IPS DF 6.9 (cell line): ENCODE measurements at regions not wholly inside any gene's neighbourhood (a gene's known extent, or its start where the extent isn't known, plus 50 kb on each side); places are given as distances from the start of the nearest gene placed in this dataset.

ENCODE experiments used
- DNase-seq: peaks from one replicate; pipeline ENCODE4 v3.0.0-alpha.2; 2013; ENCODE audit warnings: low read depth, low spot score
- H3K27ac ChIP-seq: one replicate; pipeline ENCODE4 v1.5.1; 2013; ENCODE audit warnings: low read length, control low read depth
- H3K27me3 ChIP-seq: 2 replicates; pipeline ENCODE4 v1.6.1; 2013; ENCODE audit warnings: mild to moderate bottlenecking, low read length; ENCODE audit not compliant: control insufficient read depth, insufficient read depth
- H3K36me3 ChIP-seq: 2 replicates; pipeline ENCODE4 v1.6.1; 2013; ENCODE audit warnings: low read length; ENCODE audit not compliant: control insufficient read depth, insufficient read depth
- H3K4me1 ChIP-seq: 2 replicates; pipeline ENCODE4 v1.6.1; 2013; ENCODE audit warnings: low read length; ENCODE audit not compliant: control insufficient read depth, insufficient read depth
- H3K4me3 ChIP-seq: 2 replicates; pipeline ENCODE4 v1.5.1; 2013; ENCODE audit warnings: mild to moderate bottlenecking, low read length
- H3K9me3 ChIP-seq: 2 replicates; pipeline ENCODE4 v1.6.1; 2013; ENCODE audit warnings: low read length, inconsistent platforms; ENCODE audit not compliant: control insufficient read depth, insufficient read depth
- WGBS: extraction: QIAGEN DNeasy Blood & Tissue Kit; methylation state at CpG from one replicate; pipeline ENCODE4 v1.1.7; 2013; ENCODE audit warnings: mixed read lengths, missing lambda C conversion rate; ENCODE audit not compliant: insufficient read length, insufficient coverage; 5-methylcytosine and 5-hydroxymethylcytosine counted together

DNA sequence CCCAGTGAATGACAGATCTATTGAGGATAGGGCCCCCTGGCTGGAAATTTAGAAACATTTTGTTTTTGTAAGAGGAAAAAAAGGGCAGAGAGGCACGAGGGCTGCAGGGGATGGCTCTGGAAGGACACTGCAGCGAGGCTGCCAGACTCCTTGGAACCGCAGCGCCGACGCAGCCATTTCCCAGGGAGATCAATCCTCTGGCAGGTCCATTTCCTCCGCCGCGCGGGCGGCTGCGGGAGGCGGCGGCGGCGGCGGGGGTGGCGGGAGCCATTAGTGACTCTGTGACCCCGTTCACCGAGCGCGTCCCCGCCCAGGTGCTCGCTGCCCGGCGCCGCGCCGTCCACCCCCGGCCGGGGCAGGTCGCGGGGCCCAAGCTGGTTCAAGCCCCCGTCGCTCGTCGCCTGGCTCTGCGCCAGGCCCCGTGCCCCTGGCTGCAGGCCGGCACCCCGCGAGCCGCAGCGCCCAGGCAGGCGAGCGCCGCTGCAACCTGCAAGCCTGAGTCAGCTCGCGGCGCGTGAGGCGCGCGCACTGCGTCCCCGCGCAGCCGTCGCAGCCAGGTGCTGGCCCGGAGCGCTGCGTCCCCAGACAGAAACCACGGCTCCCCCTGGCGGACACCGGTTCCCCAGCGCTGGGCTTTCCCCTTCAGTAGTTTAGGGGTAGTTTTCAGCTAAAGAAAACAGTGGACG is 192.6 kb downstream of the KATNAL1 start:
- Histone ChIP-seq H3K4me1 (peaks cover 3% of the 10 kb centered on the region), H3K9me3 (no peaks in the 10 kb centered on the region), H3K4me3 (peak overlapping the region; percentile 74; the same call in 1 of the 2 replicates), H3K27ac (no peak overlapping the region), H3K27me3 (no peaks in the 10 kb centered on the region; the same call in 1 of the 2 replicates), H3K36me3 (no peaks in the 10 kb centered on the region)
- peak; percentile 87 for DNase-seq
- no CpG with 5 or more reads among the region's 67 CpGs for WGBS

DNA sequence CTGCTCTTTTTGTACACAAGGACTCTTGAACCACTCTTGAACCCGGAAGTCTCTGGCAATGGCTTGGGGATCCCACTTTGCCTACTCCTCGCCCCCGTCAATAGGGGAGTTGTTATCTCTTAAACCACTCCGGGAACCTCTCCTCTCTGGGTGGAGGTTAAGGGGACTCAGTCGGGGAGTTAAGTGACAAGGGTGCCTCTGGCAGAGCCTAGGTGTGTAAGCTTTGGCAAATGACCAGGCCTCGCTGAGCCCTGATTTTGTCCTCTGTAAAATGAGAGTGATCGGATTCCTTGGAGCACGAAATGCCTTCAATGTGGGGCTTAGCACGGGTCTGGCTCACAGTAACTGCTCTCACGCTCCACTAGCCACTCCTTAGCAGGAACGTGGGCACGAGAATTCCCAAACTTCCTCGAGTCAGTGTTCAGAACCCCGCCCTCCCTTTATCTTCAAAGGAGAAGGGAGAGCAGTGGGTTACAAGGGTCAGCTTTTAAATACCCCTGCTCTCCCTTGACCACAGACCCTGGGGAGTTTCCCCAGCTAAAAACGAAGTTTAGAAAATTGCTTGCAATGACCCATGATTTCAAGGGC is 193.3 kb downstream of the KATNAL1 start:
- H3K27me3 ChIP-seq = no peaks in the 10 kb centered on the region; the same call in 1 of the 2 replicates
- H3K36me3 ChIP-seq = no peaks in the 10 kb centered on the region
- no peaks in the 10 kb centered on the region for H3K9me3 ChIP-seq
- no CpG with 5 or more reads among the region's 15 CpGs for WGBS
- no peak overlapping the region for H3K27ac ChIP-seq
- no peak for DNase-seq
- no peak overlapping the region; the same call in 1 of the 2 replicates for H3K4me3 ChIP-seq
- peaks cover 3% of the 10 kb centered on the region for H3K4me1 ChIP-seq

DNA sequence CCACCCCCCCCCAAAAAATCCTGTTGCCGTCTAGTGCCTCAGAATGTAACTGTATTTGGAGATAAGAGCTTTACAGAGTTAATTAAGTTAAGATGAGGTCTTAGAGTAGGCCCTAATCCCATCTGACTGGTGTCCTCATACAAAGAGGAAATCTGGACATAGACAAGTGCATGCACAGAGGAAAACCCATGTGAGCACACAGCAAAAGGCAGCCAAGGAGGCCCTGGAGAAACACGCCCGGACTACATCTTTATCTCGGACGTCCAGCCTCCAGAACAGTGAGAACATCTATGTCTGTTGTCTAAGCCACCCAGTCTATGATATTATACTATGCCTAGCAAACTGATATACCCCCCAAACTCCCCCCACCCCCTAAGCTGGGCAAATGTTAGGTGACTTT is 193.8 kb downstream of the KATNAL1 start:
- Histone ChIP-seq H3K4me1 (peaks cover 3% of the 10 kb centered on the region), H3K27ac (no peak overlapping the region), H3K9me3 (no peaks in the 10 kb centered on the region), H3K36me3 (no peaks in the 10 kb centered on the region), H3K4me3 (no peak overlapping the region), H3K27me3 (no peaks in the 10 kb centered on the region; the same call in 1 of the 2 replicates)
- WGBS = no CpG with 5 or more reads among the region's 5 CpGs
- DNase-seq = no peak

DNA sequence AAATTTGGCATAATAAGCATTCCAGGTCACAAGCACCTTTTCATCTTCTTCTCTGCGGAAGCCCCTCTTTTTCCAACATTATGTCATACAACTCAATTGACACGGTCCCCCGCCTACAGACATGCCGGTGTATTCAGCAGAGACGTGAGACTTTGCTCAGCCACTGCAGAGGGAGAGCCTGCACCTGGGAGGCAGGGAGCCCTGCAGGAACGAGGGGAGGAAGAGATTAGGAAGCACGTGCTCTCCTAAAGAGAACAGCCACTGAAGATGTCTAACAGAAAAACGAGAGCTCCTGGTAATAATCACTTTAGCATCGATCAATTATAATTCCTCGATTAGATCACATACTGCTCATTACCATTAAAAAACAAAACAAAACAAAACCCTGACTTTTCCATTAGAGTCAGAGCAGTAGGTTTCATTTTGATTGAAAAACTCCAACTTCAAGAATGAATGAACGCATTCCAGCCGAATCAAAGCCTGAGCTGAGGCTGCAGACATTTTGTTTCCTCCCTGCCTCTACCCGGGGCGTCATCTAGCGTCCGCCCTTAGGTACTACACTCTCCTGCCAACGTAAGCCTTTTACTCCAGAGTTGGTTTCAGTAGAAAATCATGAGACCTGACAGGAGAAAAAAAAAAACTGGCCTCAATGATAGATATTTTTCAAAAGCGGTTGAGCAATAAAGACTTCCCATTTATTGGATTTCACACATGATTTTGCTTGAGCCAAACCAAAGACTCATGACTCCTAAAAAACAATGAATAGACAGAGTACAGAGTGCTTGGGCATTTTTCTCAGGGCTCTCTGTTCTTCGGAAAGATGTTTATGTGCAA is 194.5 kb downstream of the KATNAL1 start:
- H3K9me3 ChIP-seq = no peaks in the 10 kb centered on the region
- no peaks in the 10 kb centered on the region; the same call in 1 of the 2 replicates for H3K27me3 ChIP-seq
- DNase-seq = peak; percentile 57
- peaks cover 3% of the 10 kb centered on the region for H3K4me1 ChIP-seq
- H3K36me3 ChIP-seq = no peaks in the 10 kb centered on the region
- H3K27ac ChIP-seq = no peak overlapping the region
- 100% methylated on average over 1 of the region's 19 CpGs for WGBS
- no peak overlapping the region for H3K4me3 ChIP-seq

DNA sequence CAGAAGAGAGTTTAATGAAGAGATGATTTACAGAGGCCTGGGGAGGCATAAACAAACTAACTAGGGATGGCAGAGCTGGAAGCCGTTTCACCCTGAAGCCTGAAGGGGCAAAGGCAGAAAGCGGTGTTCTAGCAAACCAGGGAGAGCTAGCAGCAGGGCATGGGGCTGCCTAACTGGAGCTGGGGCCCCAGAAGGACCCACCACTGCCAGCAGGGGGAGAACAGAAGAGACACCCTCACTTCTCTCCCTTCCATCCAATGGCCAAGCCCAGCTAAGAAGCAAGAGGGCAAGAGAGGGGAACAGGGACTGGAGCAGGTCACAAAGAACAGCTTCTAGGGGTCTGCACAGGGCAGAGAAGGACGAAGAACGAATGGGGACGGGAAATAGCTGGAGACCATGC is 195.5 kb downstream of the KATNAL1 start:
- Histone ChIP-seq H3K27me3 (no peaks in the 10 kb centered on the region; the same call in 1 of the 2 replicates), H3K36me3 (no peaks in the 10 kb centered on the region), H3K27ac (no peak overlapping the region), H3K4me3 (no peak overlapping the region), H3K9me3 (no peaks in the 10 kb centered on the region), H3K4me1 (peaks cover 3% of the 10 kb centered on the region)
- DNase-seq = no peak
- no CpG with 5 or more reads among the region's 5 CpGs for WGBS

DNA sequence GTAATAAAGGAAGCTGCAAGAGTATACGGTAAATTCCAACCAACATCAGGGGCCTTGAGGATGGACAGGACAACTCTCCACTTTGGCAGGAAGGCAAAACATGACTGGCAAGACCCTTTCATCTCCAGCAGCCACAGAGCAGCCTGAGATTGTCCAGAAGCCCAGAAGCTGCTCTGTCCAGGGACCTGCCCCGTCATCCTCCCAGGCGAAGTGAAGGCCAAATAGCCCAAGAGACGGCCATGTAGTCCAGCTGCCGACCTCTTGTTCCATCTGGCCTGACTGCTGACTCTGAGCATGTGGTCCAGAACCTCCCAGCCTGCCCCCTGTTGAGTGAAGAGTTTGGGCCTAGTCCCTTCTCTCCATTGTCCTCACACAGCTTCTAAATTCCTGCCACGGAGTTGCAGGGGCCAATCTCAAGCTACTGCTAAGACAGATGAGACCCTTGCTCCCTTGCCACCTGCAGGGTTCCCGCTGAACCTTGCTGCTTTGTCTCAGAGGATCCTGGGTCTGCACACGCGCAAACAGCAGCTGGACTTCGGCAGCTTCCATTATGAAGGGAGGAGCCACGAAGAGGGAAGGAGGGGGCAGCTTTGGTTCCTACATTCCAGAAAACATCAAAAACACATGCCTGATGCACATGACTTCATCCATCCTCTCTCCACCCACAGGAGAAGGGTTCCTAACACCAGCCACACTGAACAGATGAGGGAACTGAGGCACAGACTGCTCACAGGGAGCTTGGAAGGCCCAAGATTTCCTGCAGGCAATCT is 196.9 kb downstream of the KATNAL1 start:
- Histone ChIP-seq H3K4me3 (no peak overlapping the region), H3K36me3 (no peaks in the 10 kb centered on the region), H3K27ac (no peak overlapping the region), H3K9me3 (no peaks in the 10 kb centered on the region), H3K27me3 (no peaks in the 10 kb centered on the region; the same call in 1 of the 2 replicates), H3K4me1 (peaks cover 3% of the 10 kb centered on the region)
- DNase-seq = no peak
- no CpG with 5 or more reads among the region's 11 CpGs for WGBS

DNA sequence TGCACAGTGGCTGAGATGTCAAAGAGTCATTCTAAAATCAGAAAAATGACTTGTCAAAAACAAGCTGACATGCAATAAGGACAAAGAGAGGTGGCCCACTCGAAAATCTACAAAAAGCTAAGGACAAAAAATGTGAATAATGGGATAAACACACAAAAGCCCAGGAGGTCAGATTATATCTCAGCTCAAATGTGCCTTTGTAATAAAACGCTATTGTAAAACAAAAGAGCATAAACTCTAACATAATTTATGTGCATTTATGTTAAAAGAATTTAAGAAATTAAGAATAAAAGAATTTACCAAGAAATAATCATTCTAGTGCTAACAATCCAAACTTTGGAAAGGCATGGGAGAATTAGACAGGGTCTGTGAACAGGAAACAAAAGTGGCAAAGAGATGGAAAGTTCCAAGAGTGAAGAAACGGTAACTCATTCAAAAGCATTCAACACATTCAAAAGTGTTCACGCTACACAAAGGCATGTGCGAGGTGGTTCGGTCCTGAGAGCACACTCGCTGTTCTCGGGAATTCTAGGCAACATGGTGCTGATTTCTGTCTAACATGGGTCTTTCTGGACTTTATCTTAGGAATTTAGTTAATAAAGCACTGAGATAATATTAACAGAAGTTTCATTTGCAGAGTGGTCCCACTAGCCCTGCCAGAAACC is 197.7 kb downstream of the KATNAL1 start:
- WGBS = no CpG with 5 or more reads among the region's 8 CpGs

DNA sequence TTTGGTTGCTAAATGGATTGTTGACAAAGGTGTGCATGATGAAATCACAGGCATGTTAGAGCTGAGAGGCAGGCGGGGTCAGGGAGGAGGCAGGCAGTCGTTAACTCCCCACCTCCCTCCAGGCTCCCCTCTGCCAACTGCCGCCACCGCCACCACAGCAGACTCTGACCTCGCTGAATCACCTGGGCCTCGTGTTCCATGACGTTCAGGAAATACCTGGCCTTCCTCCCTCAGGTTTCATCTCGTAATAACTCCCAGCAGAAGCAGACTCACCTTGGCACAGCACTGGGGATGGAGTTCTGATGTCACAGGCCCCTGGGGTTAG is 198.5 kb downstream of the KATNAL1 start:
- Histone ChIP-seq H3K4me3 (no peak overlapping the region), H3K27ac (no peak overlapping the region), H3K27me3 (no peaks in the 10 kb centered on the region; the same call in 1 of the 2 replicates), H3K9me3 (no peaks in the 10 kb centered on the region), H3K4me1 (peaks cover 2% of the 10 kb centered on the region; the same call in 1 of the 2 replicates), H3K36me3 (no peaks in the 10 kb centered on the region)
- no CpG with 5 or more reads among the region's 8 CpGs for WGBS
- no peak for DNase-seq

More for the DNA sequence above, 197.7 kb downstream of the KATNAL1 start:
- H3K36me3 ChIP-seq = no peaks in the 10 kb centered on the region
- DNase-seq = no peak
- H3K27ac ChIP-seq = no peak overlapping the region
- no peaks in the 10 kb centered on the region; the same call in 1 of the 2 replicates for H3K27me3 ChIP-seq
- H3K4me1 ChIP-seq = peaks cover 4% of the 10 kb centered on the region
- no peaks in the 10 kb centered on the region for H3K9me3 ChIP-seq
- H3K4me3 ChIP-seq = no peak overlapping the region

DNA sequence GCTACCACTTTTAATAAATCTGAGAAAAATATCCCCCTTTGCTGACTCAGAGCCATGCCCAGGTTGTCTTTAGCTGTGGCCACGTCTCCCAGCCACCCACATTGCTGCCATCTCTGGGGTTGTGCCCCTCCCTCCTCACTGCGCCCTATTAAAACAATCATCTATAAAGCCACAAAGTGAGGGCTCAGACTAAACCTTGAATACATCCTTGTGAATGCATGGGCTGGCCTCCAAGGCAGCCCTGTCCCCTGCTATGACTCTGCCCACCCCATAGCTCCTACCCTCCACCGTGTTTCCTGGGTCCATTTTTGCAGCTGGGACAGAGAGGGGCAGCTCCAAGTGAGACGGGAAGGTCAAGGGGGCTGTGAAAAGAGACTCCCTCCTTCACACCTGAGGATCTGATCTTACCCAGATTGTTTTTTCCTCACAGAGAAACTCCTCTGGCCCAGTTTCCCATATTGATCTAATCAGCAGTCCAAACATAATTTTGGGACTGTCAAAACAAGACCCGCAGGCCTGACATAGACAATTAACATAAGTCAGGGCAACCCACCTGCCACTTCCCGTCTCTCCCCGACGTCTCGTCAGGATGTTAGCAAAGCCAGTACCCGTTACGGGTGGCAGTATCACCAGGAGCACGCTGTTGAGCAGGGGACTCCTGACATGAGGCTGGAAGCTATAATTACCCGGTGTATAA is 199.0 kb downstream of the KATNAL1 start:
- no peak for DNase-seq
- Histone ChIP-seq H3K4me3 (no peak overlapping the region), H3K4me1 (0 out of 2 replicates have a peak, but pooled peaks cover 2% of the 10 kb centered on the region), H3K27me3 (no peaks in the 10 kb centered on the region; the same call in 1 of the 2 replicates), H3K36me3 (no peaks in the 10 kb centered on the region), H3K9me3 (no peaks in the 10 kb centered on the region), H3K27ac (no peak overlapping the region)
- WGBS = no CpG with 5 or more reads among the region's 13 CpGs
